ENCODE measurements at regions not wholly inside any gene's neighbourhood (a gene's known extent, or its start where the extent isn't known, plus 50 kb on each side); places are given as distances from the start of the nearest gene placed in this dataset.

- no peaks in the 10 kb centered on the region for H3K36me3 ChIP-seq (replicated peaks in 1 of 2)
- TF ChIP-seq POLR2A (IDR thresholded peaks at IDR 0.05) (no peak), CTCF (IDR thresholded peaks at IDR 0.05) (no peak)
- no peak for DNase-seq
- no peak overlapping the region for H3K4me3 ChIP-seq
- no peaks in the 10 kb centered on the region for H3K27me3 ChIP-seq
- intact Hi-C loops (cut with DNase I): no loop called here
- H3K9me3 ChIP-seq (replicated peaks in 1 of 3): no peaks in the 10 kb centered on the region
- H3K4me1 ChIP-seq (replicated peaks in 1 of 2): no peaks in the 10 kb centered on the region
- 61 to 78% (median 71%) methylated on average over 8 of the region's 8 CpGs for WGBS, 4 donors
- H3K27ac ChIP-seq: no peak overlapping the region
These were observed 199.4 kb downstream of the CYRIA start for GRCh38 chr2:16466133-16466820.

GRCh38 chr2:16464641-16465040, 201.0 kb downstream of the CYRIA start:
- 82 to 96% (median 90%) methylated on average over 3 of the region's 3 CpGs for WGBS, 4 donors
- no peak overlapping the region for H3K27ac ChIP-seq
- TF ChIP-seq POLR2A (IDR thresholded peaks at IDR 0.05) (no peak), CTCF (IDR thresholded peaks at IDR 0.05) (no peak)
- H3K36me3 ChIP-seq (replicated peaks in 1 of 2): no peaks in the 10 kb centered on the region
- H3K4me3 ChIP-seq: no peak overlapping the region
- no peaks in the 10 kb centered on the region for H3K4me1 ChIP-seq (replicated peaks in 1 of 2)
- H3K27me3 ChIP-seq: no peaks in the 10 kb centered on the region
- intact Hi-C loops (cut with DNase I): no loop called here
- H3K9me3 ChIP-seq (replicated peaks in 1 of 3): no peaks in the 10 kb centered on the region
- no peak for DNase-seq

GRCh38 chr2:16462958-16463357, 202.7 kb downstream of the CYRIA start:
- intact Hi-C loops (cut with DNase I): no loop called here
- no peaks in the 10 kb centered on the region for H3K9me3 ChIP-seq (replicated peaks in 1 of 3)
- H3K27me3 ChIP-seq: no peaks in the 10 kb centered on the region
- WGBS, 4 donors: 52 to 70% (median 58%) methylated on average over 5 of the region's 5 CpGs
- no peak overlapping the region for H3K4me3 ChIP-seq
- no peaks in the 10 kb centered on the region for H3K4me1 ChIP-seq (replicated peaks in 1 of 2)
- no peak for DNase-seq
- no peaks in the 10 kb centered on the region for H3K36me3 ChIP-seq (replicated peaks in 1 of 2)
- no peak overlapping the region for H3K27ac ChIP-seq
- TF ChIP-seq CTCF (IDR thresholded peaks at IDR 0.05) (no peak), POLR2A (IDR thresholded peaks at IDR 0.05) (no peak)

- intact Hi-C loops (cut with DNase I): no loop called here
- Histone ChIP-seq H3K27me3 (no peaks in the 10 kb centered on the region), H3K4me1 (replicated peaks in 1 of 2) (no peaks in the 10 kb centered on the region), H3K36me3 (replicated peaks in 1 of 2) (no peaks in the 10 kb centered on the region), H3K27ac (no peak overlapping the region), H3K9me3 (replicated peaks in 1 of 3) (no peaks in the 10 kb centered on the region), H3K4me3 (no peak overlapping the region)
- no peak for DNase-seq
- 78 to 89% (median 83%) methylated on average over 4 of the region's 4 CpGs for WGBS, 4 donors
- TF ChIP-seq POLR2A (IDR thresholded peaks at IDR 0.05) (no peak), CTCF (IDR thresholded peaks at IDR 0.05) (no peak)
These were observed 204.0 kb downstream of the CYRIA start for GRCh38 chr2:16461672-16462071.
